NCI-H345 treated with DMSO at 0.1 percent for 48 hours (cell line): ENCODE measurements at regions not wholly inside any gene's neighbourhood (a gene's known extent, or its start where the extent isn't known, plus 50 kb on each side); places are given as distances from the start of the nearest gene placed in this dataset.

ENCODE experiments used
- DNase-seq: peaks from one replicate; lab custom pipeline; 2025; ENCODE audit not compliant: unreplicated experiment; lab: John Stamatoyannopoulos, UW

DNA sequence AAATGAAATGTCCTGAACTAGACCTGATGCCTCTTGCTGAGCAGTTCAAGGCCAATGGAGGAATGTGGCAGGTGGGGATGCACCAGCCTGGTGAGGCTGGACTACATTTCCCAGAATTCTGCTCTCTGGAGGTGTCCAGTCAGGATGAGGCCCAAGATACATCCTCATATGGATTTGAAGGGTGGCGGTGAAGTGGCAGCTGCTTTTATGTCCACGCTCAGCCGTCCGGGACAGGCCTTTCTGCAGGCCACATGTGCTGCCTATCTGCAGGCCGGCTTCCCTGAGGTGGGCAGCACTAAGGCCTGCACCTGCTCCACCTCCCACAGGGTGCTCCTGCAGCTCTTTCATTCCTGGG, 230.2 kb downstream of the BCL11B start:
- DNase-seq = no peak

DNA sequence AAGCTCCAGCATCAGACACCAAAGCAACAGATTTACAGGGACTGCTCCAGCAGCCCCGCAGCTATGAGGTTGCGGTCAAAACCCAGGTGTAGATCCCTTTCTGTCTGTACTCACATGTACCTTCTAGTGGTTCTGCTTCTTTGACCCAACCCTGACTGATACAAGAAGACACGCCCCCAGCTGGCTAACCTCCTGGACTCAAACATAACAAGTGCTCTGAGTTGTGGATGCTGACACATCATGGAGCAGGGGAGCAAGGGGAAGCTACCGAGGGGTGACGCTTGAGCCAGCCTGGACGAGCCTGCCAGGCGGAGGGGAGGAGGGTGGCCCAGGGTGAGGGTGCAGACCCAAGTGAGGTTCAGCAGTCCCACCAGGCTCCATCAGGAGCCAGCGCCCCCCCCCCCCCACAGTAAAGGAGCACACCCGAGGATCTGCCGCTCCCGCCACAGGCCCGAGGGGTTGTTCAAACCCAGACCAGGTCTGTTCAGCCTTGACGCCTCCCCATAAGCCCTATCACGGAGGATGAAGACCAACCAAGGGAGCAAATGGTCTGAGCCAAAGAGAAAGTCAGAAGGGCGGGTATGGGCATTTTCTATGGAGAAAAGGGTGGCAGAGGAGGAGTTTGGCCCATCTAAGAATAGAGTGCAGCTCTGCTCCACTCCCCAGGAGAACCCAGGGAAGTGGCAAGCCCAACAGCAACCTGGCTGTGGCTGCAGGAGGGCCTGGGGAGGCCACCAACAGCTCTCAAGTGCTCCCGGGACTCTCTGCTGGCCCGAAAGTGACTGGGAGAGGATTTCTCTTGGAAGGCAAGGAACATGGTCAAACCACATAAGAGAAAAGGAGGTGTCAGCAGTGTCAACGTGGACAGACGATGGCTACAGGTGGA, 229.4 kb downstream of the BCL11B start:
- no peak for DNase-seq

DNA sequence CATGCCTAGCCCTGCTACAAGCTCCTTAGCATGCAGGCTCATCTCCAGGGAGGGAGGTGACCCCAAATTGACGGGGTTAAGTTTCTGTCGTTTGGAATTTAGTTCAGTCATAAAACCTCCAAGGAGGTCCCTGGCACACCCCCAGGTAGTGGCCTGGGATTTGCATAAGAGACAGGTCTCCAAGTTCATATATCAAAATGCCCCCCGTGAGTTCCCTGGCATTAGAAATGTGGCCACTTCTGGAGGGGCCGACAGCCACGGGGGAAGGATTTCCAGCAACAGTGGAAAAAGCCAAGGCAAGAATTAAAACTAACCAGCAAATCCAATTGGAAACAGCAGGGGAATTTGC, 228.8 kb downstream of the BCL11B start:
- DNase-seq = no peak

DNA sequence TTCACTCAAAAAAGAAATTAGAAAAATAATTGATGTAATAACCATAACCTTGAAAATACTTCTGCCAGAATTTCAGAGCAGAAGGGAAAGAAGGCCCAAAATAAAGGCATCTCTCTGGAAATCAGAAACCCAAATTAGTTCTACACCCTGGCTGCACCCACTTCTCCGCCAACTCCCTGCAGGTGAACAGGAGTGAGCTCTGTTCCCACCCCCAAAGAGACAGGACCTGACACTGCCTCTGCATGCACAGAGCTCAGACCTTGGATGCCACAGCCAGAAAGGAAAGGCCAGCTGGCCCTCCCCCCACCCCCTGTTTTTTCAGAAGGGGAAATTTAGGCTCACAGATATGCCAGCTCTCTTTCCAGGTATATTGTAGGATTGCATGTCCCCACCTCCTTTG, 228.2 kb downstream of the BCL11B start:
- DNase-seq = no peak

DNA sequence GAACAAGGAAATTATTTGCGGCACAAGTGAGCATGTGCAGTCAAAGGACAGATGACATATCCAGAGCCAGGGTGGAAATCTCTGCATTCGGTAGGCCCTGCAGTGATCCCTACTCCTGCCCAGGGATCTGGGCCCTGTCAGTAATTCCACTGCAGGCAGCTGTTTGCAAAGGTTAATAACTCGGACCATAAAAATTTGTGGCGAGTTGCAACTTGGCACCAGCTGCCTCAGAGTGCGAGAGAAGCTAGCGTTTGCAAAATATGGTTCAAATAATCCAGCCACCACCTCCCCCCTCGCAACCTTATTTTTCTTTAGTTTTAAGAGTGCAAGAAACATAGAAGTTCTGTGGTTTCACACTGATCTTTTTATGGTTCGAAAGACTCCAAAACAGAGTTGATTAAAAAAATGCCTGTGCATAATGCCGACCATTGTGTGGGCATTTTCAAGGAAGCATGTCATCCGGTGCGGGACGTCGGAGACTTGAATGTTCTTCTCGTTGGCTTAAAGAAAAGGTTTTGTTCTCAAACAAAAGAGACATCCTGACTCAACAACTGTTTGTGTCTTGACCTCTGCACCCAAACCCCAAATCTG, 224.5 kb downstream of the BCL11B start:
- DNase-seq = no peak

DNA sequence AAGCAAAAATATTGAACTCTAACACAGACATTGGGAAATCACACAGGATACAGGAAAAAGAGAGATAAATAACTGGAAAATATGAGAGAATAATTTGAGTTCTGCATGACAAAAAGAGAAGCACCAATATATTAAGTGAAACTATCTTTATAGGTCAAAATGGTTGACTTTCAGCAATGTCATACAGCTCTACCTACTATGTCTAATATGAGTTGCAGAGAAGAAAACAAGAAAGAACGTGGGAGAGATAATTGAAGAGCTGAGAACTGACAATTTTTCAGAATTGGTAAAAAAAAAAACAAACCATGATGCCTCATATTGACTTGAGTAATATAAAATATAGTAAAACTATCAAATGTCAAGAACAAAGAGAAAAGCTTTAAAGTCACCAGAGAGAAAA, 221.7 kb downstream of the BCL11B start:
- DNase-seq = no peak

DNA sequence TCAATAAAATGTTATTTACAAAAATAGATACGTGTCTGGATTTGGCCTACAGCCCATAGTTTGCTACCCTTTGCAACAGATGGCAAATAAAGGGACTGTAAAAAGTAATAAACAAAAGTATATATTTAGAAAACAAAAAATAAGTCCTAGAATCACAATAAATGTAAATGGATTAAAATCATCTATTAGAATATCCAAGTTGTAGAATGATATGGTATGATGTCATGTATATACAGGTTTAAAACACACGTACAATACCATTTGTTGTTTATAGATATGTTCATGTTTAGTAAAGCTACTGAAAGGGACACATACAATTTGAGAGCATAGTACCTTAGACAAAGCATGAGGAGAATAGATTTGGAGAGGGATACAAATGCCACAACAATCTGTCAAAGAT, 219.5 kb downstream of the BCL11B start:
- no peak for DNase-seq

DNA sequence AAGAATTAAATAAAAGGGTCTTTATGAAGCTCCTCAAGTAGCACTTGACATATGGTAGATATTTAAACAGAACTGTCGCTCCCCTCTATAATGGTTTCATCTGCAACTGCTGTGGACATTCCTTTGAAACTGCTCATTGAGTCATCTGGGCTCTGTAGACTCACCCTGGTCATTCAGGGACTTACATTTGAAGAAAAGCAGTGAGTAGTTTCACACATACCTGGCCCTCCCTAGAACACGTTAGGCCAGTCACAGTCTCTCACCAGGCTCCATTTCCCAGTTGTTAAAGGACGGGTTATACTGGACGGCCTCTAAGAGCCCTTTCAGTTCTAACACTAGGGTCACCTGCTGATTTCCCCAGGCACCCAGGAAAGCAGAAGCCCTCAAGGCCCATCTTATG, 217.0 kb downstream of the BCL11B start:
- no peak for DNase-seq

DNA sequence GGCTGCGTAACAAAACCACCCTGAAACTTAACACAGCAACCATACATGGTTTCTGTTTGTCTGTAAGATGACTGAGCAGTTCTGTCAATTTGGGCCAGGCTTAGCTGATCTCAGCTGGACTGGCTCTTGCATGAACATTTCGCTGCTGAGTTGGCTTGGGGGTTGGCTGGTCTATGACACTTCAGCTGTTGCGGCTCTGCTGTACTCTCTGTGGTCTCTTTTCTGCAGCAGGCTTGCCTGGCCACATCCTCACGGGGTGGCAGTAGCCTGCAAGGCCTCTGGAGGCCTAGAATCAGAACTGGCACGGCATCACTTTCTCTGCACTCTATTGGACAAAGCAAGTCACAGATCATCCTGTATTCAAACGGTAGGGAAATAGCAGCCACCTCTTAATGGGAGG, 216.2 kb downstream of the BCL11B start:
- no peak for DNase-seq

DNA sequence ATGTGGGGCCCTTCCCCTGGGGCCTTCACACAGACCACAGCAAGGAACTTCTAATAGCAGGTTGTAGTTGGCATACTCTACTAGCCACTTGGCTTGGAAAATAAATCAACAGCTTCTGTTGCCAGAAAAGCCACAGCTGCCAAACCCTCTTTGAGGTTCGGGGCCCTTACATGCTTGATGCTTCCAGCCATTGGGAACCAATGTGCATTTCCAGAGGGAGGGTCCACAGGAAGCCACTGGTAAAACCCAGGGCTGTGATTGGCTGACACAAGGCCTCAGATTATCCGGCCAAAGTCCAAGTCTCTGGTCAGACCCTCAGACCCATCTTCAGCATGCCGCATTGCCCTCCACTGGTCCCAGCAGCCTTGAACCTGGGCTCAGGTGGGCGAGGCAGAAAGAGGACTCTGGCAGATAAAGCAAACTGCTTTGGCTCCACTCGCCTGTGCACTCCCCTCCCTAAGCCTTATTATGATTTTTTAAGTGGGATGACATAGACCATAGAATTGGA, 214.4 kb downstream of the BCL11B start:
- no peak for DNase-seq

DNA sequence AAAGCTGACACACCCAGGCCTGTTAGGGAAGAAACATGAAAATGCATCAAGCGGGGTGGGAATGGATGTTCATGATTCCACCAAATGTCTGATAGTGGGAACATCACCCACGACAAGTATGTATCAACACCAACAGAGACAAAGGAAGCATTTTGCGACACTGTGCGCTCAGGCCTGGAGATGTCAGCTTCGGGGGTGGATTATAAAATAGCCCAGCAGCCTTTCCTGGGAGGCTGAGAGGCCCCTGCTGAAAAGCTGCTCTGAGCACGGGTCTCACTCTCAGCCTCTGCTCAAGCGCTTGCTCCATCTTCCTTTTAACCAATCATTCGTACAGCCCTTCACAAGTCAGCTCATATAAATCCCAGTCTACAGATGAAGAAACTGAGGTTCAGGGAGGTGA, 213.5 kb downstream of the BCL11B start:
- DNase-seq = no peak

DNA sequence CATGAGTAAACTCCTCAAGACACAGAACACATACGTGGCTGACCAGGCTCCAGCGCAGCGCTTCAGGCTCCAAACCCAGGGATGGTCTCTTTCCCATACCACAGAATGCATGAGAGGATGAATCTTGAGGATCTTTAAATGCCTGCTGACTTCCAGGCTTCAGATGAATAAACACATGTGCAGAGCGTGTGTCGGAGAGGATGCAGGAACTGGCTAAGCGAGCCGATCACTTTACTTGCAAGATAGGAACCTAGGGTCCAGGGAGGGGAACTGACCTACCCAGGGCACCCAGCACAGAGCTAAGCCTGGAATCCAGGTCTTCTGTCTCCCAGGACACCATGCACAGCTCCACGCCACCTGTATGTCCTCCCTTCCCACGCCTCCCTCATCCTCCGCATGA, 209.8 kb downstream of the BCL11B start:
- DNase-seq = no peak

DNA sequence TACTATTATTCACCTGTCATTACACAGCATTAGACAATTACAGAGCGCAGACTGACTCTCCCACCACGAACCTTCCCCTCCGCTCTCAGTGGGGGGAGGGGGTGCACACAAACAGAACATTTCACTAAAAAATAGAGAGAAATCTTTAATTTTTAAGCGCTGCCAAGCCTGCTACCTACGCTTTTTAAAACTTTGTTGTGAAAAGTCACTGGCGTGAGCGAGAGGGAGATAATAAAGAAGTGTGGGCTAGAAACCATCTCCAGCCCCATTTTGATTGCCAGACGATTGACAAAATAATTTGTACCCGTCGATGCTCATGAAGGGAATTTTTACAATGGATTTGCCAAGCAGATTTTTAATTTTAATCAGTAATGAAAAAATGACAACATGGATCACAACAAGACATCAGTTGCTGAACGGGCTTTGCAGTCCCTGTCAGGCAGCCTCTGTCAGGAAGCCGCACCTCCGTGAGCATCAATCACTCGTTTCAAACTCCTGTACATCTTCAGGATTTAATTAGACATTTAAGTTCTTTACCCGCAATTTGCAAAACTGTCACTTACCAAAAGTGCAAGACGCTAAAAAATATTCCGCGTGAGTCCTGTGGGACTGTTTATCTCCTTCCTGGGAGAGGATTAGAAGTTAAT, 209.1 kb downstream of the BCL11B start:
- no peak for DNase-seq

DNA sequence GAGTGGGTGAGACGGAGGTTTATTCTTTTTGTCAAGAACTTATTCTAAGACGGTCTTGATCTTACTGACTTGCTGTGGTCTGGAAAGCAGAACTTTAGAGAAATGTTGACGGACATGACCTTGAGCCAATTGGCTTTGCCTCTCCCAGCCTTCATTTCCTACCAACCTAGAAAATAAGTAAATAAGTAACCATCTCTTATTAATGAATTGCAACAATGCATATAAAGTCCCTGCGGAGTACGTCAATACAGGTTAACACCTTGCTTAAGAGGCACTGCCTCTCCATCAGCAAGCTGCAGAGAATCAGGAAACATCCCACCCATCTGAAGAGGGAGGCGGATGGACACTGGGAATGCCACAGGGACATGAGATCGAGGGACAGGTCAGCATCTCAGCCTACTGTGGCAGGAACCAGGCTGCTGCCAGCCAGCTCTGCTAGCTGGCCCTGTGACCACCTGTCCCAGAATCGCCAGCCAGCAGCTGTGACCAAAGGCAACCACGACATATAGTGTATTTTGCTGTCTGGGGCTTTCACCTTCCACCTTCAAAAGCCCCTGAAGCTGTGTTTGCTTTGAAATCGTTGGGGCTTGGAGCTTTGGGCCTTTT, 208.3 kb downstream of the BCL11B start:
- no peak for DNase-seq

DNA sequence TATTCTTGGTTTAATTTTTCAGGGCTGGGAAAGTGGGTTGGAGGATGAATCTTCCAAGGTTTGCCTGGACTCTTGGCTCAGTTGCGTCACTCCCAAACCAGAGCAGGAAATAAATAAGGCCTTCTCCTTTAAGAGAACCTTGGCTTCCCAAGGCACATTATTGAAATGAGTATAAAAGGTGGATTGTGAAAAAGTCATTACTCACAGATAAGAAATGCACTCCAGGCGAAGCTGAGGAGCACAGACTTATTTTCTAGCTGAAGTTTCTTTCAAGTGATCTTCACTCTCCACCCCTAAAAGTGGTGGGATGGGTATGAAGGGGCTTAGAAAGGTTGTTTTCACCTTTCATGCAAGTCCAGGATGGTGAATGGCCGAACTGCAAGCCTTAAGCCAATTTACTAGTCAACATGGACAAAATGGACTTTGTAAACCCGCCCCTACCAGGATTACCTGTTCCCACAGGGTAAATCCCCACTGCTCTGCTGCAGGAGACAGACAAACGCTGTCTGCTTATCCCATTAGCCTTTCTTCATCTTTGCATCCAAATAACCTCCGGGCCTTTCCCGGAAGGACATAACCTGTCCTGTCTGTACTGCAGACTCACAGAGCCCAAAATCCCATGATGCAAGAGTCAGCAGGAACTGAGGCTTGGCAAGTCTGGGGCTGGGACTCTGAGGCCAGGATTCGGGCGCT, 207.6 kb downstream of the BCL11B start:
- DNase-seq = no peak

DNA sequence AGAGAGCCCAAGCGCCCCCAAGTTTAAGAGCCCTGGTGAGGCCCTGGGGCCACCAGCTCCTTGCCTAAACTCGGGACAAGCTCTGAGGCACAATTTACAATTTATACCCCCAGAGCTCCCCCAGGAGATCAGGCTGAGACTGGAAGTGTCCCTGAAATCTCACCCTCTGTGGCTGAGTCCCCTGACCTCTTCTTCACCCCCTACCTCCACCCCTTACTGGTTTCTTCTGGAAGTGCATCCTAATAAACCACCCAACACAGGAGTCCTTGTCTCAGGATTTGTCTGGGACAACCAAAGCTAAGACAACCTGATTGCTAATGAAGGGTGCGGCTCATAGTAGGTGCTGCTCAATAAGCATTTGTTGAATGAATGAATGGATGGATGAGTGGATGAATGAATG, 206.4 kb downstream of the BCL11B start:
- no peak for DNase-seq

DNA sequence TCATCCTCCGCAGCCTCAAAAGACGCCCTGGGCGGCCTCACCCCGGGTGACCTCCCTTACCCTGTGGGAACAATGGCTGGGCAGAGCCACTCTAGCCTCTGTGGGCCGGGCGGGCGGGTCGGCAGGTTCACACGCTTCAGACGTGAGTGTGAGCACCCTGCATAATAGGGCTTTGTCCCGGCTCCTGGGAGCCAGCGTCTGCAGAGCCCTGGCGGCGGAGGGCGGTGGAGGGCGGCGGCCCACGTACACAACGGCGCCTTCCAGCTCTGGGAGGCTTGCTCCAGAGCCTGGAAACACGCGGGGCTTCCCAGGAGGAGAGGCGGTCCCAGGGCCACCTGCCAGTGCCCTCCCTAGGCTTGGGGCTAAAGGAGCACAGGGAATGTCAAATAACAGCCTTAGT, 205.6 kb downstream of the BCL11B start:
- DNase-seq = no peak

DNA sequence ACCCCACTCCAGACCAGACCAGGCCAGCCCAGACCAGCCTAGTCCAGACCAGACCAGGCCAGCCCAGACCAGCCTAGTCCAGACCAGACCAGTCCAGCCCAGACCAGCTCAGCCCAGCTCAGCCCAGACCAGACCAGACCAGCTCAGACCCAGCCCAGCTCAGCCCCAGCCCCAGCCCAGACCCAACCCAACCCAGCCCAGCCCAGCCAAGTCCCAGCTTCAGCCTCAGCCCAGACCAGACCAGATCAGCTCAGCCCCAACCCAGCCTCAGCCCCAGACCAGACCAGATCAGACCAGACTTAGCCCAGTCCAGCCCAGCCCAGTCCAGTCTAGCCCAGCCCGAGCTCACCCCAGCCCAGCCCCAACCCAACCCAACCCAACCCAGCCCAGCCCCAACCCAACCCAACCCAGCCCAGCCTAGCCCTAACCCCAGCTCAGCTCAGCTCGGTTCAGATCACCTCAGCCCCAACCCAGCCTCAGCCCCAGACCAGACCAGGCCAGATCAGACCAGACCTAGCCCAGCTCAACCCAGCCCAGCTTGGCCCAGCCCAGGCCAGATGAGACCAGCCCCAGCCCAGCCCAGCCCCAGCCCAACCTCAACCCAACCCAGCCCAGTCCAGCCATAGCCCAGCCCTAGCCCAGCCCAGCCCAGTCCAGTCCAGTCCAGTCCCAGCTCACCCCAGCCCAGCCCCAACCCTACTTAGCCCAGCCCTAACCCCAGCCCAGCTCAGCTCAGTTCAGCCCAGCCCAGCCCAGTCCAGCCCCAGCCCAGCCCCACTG, 204.7 kb downstream of the BCL11B start:
- no peak for DNase-seq

DNA sequence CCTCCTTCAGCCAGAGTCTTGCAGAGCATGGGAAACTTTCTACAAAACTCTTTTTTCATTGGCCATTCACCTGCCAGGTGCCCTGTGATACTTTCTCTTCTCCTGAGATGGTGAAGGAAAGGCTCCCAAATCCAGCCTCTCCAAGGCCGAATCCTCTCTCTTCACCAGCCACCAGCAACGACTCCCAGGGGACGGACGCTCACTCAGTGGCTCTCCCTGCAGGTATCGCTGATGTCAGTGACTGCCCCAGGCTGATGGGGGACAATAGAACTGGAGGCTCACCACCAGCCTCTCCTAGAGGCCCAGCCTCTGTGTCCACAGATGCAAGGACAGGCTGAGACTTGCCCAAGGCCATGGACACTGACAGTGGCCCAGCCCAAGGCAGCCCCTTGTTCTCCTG, 204.1 kb downstream of the BCL11B start:
- no peak for DNase-seq

DNA sequence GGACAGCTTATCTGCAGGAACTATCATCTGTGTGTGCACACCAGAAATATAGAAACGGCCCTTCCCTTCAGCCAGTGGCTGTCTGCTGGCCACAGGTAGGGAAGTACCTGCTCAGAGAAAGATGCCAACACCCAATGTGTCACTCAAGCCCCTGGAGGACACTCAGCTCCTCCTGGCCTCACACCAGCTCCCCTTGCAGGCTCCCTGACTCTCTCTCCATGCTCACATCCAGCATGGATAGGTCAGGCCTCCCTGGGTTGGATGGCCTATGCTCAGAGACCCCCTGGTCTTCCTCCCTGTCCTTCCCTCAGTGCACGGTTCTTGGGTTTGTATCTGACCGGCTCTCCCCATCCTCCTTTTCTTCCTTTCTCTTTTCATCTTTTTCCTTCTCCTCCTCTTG, 202.1 kb downstream of the BCL11B start:
- DNase-seq = no peak

DNA sequence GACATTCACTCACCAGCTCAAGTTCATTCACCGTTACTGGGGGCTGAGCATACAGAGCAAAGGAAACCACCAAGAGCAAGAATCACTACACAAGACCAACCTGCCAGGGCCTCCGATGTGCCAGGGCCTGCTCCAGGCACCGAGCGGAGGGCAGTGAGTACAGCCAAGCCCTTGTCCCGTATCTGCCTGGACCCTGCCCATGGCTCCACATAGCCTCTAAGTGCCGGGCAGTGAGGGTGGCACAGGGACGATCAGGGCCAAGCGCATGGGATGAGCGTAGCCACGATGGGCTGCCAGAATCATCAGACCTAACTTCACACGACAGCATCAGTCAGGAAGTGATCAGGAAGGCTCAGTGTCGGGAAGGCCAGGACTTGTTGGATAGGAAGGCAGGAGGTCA, 199.6 kb downstream of the BCL11B start:
- no peak for DNase-seq
